CD8-positive, alpha-beta memory T cell (primary cell): ENCODE measurements at regions not wholly inside any gene's neighbourhood (a gene's known extent, or its start where the extent isn't known, plus 50 kb on each side); places are given as distances from the start of the nearest gene placed in this dataset.

Experiments used
- CTCF ChIA-PET: fragments of 350-600 bp; sonication (Branson Sonifier 250); formaldehyde crosslinking; loops from one replicate; lab custom pipeline; 2021; ENCODE audit warnings: antibody characterized with exemption; lab: Charles Lee
- POLR2A ChIA-PET: fragments of 350-600 bp; sonication (Branson Sonifier 250); formaldehyde crosslinking; loops from one replicate; lab custom pipeline; 2021; ENCODE audit warnings: antibody characterized with exemption; lab: Charles Lee
- DNase-seq, 5 donors: peaks; one replicate each; pipeline versions ENCODE4 v3.0.0 to v3.0.0-alpha.2; 2020 to 2022; ENCODE audit warnings: mixed read lengths in 1 of 5
- H3K27ac ChIP-seq: one replicate; pipeline ENCODE4 v1.7.0; 2013; ENCODE audit warnings: low read depth, mild to moderate bottlenecking, low read length, moderate library complexity
- H3K27me3 ChIP-seq: 2 replicates; pipeline ENCODE4 v1.7.0; 2013; ENCODE audit warnings: low read length, mild to moderate bottlenecking; ENCODE audit not compliant: insufficient read depth, poor library complexity, severe bottlenecking
- H3K36me3 ChIP-seq: 2 replicates; pipeline ENCODE4 v1.7.0; 2013; ENCODE audit warnings: mild to moderate bottlenecking, low read length, moderate library complexity; ENCODE audit not compliant: insufficient read depth
- H3K4me1 ChIP-seq: 2 replicates; pipeline ENCODE4 v1.7.0; 2013; ENCODE audit warnings: mild to moderate bottlenecking, low read length, moderate library complexity; ENCODE audit not compliant: insufficient read depth
- H3K4me3 ChIP-seq: 2 replicates; pipeline ENCODE4 v1.7.0; 2013; ENCODE audit warnings: mild to moderate bottlenecking, low read length
- H3K9me3 ChIP-seq: 2 replicates; pipeline ENCODE4 v1.7.0; 2013; ENCODE audit warnings: mild to moderate bottlenecking, low read length
- H3K27ac Mint-ChIP-seq, 8 donors: one replicate each; pipeline ENCODE4 v1.8.0; 2020 to 2021; ENCODE audit warnings: mixed read lengths in 8 of 8, mild to moderate bottlenecking in 6 of 8, inconsistent platforms in 3 of 8, moderate library complexity in 3 of 8
- H3K27me3 Mint-ChIP-seq, 2 donors: one replicate each; pipeline ENCODE4 v1.8.0; 2020 to 2021; ENCODE audit warnings: mixed read lengths in 2 of 2, mild to moderate bottlenecking in 1 of 2, moderate library complexity in 1 of 2
- H3K36me3 Mint-ChIP-seq, 3 donors: one replicate each; pipeline ENCODE4 v1.8.0; 2020 to 2021; ENCODE audit warnings: mixed read lengths in 3 of 3, inconsistent platforms in 1 of 3, mild to moderate bottlenecking in 1 of 3
- H3K4me1 Mint-ChIP-seq, 3 donors: one replicate each; pipeline ENCODE4 v1.8.0; 2020 to 2021; ENCODE audit warnings: mixed read lengths in 3 of 3, inconsistent platforms in 1 of 3, mild to moderate bottlenecking in 1 of 3
- H3K4me3 Mint-ChIP-seq, 7 donors: one replicate each; pipeline ENCODE4 v1.8.0; 2020 to 2021; ENCODE audit warnings: mixed read lengths in 7 of 7, mild to moderate bottlenecking in 6 of 7, moderate library complexity in 4 of 7, inconsistent platforms in 2 of 7
- H3K9me3 Mint-ChIP-seq, 5 donors: one replicate each; pipeline ENCODE4 v1.8.0; 2020 to 2022; ENCODE audit warnings: mixed read lengths in 5 of 5, mild to moderate bottlenecking in 3 of 5, moderate library complexity in 2 of 5, inconsistent platforms in 1 of 5

DNA sequence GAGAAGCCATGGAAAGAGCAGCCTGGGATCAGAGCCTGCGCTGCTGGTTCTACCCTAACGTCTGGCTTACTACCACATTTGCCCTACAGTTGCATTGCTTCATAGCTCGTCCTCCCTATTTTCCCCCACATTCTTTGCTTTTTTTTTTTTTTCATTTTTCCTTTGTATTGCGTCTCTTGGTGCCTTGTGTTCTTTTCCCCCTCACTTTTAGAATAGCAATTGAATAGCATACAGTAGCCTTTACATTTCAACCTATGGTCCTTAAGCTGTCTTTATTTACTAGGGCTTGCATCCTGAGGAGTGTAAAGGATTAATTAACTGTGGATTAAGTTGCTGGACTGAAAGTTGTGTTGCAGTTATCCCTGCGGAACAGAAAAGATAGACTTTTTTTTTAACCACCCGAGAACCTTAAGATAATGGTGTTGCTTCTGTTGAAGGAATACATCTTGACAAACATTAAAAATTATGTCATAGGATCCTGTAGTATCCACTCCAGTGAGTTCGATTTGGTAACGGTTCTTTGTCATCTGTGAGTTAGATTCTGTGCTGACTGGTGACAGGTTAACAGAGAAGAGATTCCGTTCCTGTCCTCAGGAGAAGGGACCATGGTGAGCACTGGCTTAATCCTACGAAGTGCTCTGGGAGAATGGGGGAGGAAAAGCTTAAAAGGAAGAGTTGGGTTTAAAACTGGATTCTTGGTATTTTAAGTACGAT is 417.4 kb upstream of the NAALADL2 start:
- H3K4me3 Mint-ChIP-seq: peak overlapping the region in 5 of 7 donors; percentile 29 to 80 (median 57)
- peaks cover 0 to 10% (median 3%) of the 10 kb centered on the region in 5 donors for H3K9me3 Mint-ChIP-seq
- DNase-seq: no peak
- Histone ChIP-seq H3K4me1 (no peaks in the 10 kb centered on the region), H3K27me3 (no peaks in the 10 kb centered on the region), H3K27ac (no peak overlapping the region), H3K4me3 (peak overlapping the region; percentile 11), H3K36me3 (no peaks in the 10 kb centered on the region), H3K9me3 (no peaks in the 10 kb centered on the region)
- H3K36me3 Mint-ChIP-seq: peaks cover 0 to 3% (median 1%) of the 10 kb centered on the region in 3 donors
- ChIA-PET POLR2A (no interaction called here), CTCF (no interaction called here)
- H3K27me3 Mint-ChIP-seq: peaks cover 12 to 23% of the 10 kb centered on the region in 2 donors
- H3K27ac Mint-ChIP-seq: peak overlapping the region in 1 of 8 donors; percentile 5
- H3K4me1 Mint-ChIP-seq: peaks cover 5 to 13% (median 8%) of the 10 kb centered on the region in 3 donors

DNA sequence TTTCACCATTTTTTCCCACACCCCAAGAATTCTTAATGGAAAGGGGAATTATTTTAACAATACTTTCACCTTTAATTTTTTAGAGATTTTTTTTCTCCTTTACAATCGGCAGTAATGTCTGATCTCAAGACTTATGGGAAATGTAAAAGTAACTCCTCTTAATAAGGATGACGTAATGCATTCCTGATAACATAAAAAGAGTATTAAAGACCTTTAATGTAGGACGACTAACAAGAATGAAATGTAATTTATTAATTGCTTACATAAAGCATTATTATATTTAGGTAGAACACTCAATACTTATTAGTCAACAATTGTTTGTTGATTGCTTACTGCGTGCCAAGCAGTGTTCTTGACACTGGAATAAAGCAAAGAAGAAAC is 416.8 kb upstream of the NAALADL2 start:
- no peak overlapping the region for H3K4me3 Mint-ChIP-seq
- DNase-seq: no peak
- Histone ChIP-seq H3K4me1 (no peaks in the 10 kb centered on the region), H3K36me3 (no peaks in the 10 kb centered on the region), H3K9me3 (no peaks in the 10 kb centered on the region), H3K27ac (no peak overlapping the region), H3K4me3 (no peak overlapping the region), H3K27me3 (no peaks in the 10 kb centered on the region)
- ChIA-PET CTCF (no interaction called here), POLR2A (no interaction called here)
- peaks cover 12 to 23% of the 10 kb centered on the region in 2 donors for H3K27me3 Mint-ChIP-seq
- no peak overlapping the region for H3K27ac Mint-ChIP-seq
- H3K36me3 Mint-ChIP-seq: peaks cover 0 to 3% (median 1%) of the 10 kb centered on the region in 3 donors
- H3K9me3 Mint-ChIP-seq: peaks cover 0 to 10% (median 3%) of the 10 kb centered on the region in 5 donors
- peaks cover 5 to 13% (median 8%) of the 10 kb centered on the region in 3 donors for H3K4me1 Mint-ChIP-seq

DNA sequence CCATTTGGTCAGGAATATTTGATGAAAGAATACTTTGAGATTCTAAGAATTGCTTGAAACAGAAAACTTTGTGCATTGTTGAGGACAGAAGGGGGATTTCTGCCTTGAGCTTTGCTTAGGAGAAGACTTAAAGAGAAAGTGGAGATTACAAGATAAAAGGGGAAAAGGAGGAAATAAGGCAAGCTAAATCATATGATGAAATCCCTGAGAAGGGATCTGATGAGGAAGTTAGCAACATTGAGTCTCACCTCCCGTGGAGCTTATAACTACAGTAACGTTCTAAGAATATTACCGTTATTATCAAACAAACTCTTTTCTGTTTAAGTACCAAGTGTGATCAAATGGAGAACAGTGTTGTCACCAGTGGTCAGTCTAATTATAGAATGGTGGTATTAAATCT is 414.7 kb upstream of the NAALADL2 start:
- H3K4me3 Mint-ChIP-seq: no peak overlapping the region
- ChIA-PET POLR2A (no interaction called here), CTCF (no interaction called here)
- Histone ChIP-seq H3K4me3 (no peak overlapping the region), H3K4me1 (no peaks in the 10 kb centered on the region), H3K9me3 (no peaks in the 10 kb centered on the region), H3K27me3 (no peaks in the 10 kb centered on the region), H3K27ac (no peak overlapping the region), H3K36me3 (no peaks in the 10 kb centered on the region)
- H3K27me3 Mint-ChIP-seq: peaks cover 12 to 20% of the 10 kb centered on the region in 2 donors
- H3K9me3 Mint-ChIP-seq: peaks cover 3 to 13% (median 9%) of the 10 kb centered on the region in 5 donors
- peaks cover 5 to 13% (median 8%) of the 10 kb centered on the region in 3 donors for H3K4me1 Mint-ChIP-seq
- H3K27ac Mint-ChIP-seq: no peak overlapping the region
- DNase-seq: no peak
- peaks cover 0 to 3% (median 1%) of the 10 kb centered on the region in 3 donors for H3K36me3 Mint-ChIP-seq

DNA sequence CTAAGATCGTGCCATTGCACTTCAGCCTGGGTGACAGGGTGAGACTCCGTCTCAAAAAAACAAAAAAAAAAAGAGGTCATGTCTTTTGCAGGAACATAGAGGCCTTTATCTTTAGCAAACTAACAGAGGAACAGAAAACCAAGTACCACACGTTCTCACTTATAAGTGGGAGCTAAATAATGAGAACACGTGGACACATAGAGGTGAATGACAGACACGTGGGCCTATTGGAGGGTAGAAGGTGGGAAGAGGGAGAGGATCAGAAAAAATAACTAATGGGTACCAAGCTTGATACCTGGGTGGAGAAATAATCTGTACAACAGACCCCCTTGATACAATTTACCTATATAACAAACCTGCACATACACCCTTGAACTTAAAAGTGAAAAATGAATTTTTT is 401.4 kb upstream of the NAALADL2 start:
- ChIA-PET CTCF (no interaction called here), POLR2A (no interaction called here)
- Histone ChIP-seq H3K4me3 (no peak overlapping the region), H3K36me3 (no peaks in the 10 kb centered on the region), H3K9me3 (no peaks in the 10 kb centered on the region), H3K27ac (no peak overlapping the region), H3K4me1 (no peaks in the 10 kb centered on the region), H3K27me3 (no peaks in the 10 kb centered on the region)
- H3K4me3 Mint-ChIP-seq: no peak overlapping the region
- no peak overlapping the region for H3K27ac Mint-ChIP-seq
- H3K36me3 Mint-ChIP-seq: no peaks in the 10 kb centered on the region
- H3K4me1 Mint-ChIP-seq: no peaks in the 10 kb centered on the region
- no peaks in the 10 kb centered on the region for H3K27me3 Mint-ChIP-seq
- no peak for DNase-seq
- H3K9me3 Mint-ChIP-seq: peaks cover 0 to 24% (median 5%) of the 10 kb centered on the region in 5 donors

DNA sequence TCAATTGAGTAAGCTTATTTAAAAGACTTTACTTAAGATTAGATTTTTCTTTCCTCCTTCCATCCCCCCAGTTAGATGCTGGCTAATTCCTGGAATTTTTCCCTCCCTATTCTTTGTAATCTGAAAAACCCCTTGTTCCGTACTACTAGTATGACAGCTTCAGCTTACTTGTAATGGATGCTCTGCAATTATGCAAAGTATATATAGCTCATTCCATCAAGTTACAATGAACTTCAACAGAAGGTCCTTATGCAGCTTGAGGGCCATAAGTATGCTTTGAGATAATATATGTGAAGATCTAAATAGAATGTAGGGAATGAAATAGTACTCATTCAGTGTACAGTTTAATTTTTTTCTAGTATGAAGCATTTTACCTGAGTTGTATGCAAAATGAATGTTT is 398.3 kb upstream of the NAALADL2 start:
- no peaks in the 10 kb centered on the region for H3K27me3 Mint-ChIP-seq
- H3K4me3 Mint-ChIP-seq: no peak overlapping the region
- Histone ChIP-seq H3K27ac (no peak overlapping the region), H3K4me1 (no peaks in the 10 kb centered on the region), H3K36me3 (no peaks in the 10 kb centered on the region), H3K4me3 (no peak overlapping the region), H3K27me3 (no peaks in the 10 kb centered on the region), H3K9me3 (no peaks in the 10 kb centered on the region)
- ChIA-PET CTCF (no interaction called here), POLR2A (no interaction called here)
- DNase-seq: no peak
- no peaks in the 10 kb centered on the region for H3K36me3 Mint-ChIP-seq
- peaks cover 0 to 17% (median 0%) of the 10 kb centered on the region in 5 donors for H3K9me3 Mint-ChIP-seq
- H3K4me1 Mint-ChIP-seq: no peaks in the 10 kb centered on the region
- H3K27ac Mint-ChIP-seq: no peak overlapping the region

DNA sequence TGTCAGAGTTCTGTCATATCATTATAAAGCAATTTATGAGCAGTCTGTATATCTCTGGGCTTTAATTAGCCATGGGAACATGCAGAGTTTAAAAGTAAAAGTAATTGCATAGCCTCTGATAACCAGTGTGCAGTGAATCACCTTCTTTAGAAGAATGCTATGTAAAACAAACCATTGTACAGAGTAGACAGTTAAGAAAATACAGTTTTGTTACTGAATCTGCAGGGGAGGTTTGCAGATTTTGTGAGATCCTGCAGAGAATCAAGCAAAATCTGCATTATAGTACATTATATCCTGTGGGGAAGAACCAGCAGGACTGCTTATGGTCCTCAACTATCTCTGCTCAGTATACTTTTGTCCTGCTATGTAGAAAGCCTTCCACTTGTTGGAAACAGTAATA is 396.2 kb upstream of the NAALADL2 start:
- Mint-ChIP-seq H3K27ac (no peak overlapping the region), H3K9me3 (peaks cover 0 to 14% (median 2%) of the 10 kb centered on the region in 5 donors), H3K36me3 (no peaks in the 10 kb centered on the region), H3K4me3 (no peak overlapping the region), H3K27me3 (no peaks in the 10 kb centered on the region), H3K4me1 (no peaks in the 10 kb centered on the region)
- POLR2A ChIA-PET: no interaction called here
- Histone ChIP-seq H3K4me1 (no peaks in the 10 kb centered on the region), H3K27me3 (no peaks in the 10 kb centered on the region), H3K4me3 (no peak overlapping the region), H3K36me3 (no peaks in the 10 kb centered on the region), H3K9me3 (no peaks in the 10 kb centered on the region), H3K27ac (no peak overlapping the region)
- no peak for DNase-seq
- CTCF ChIA-PET: no interaction called here

DNA sequence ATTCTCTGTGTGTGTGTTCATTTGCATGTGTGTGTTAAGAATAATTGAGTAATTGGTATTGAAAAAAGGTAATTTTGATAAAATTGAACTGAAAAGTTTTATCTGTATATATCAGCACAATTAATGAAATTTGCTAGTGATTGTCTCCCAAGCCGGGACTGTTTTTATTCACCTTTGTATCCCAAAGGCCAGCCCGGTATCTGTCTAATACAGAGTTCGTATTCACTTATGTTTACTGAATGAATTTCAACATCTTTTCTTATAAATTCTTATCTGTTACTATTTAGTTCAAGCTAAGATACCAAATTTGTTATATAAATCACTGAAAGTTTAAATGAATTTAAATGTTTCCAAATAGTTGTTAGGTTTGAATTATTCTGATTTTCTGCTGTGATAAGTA is 394.0 kb upstream of the NAALADL2 start:
- no peak overlapping the region for H3K4me3 Mint-ChIP-seq
- CTCF ChIA-PET: no interaction called here
- Histone ChIP-seq H3K9me3 (no peaks in the 10 kb centered on the region), H3K4me1 (no peaks in the 10 kb centered on the region), H3K4me3 (no peak overlapping the region), H3K27me3 (no peaks in the 10 kb centered on the region), H3K36me3 (no peaks in the 10 kb centered on the region), H3K27ac (no peak overlapping the region)
- no peak overlapping the region for H3K27ac Mint-ChIP-seq
- no peaks in the 10 kb centered on the region for H3K27me3 Mint-ChIP-seq
- DNase-seq: no peak
- H3K9me3 Mint-ChIP-seq: peaks cover 2 to 14% (median 3%) of the 10 kb centered on the region in 5 donors
- POLR2A ChIA-PET: no interaction called here
- no peaks in the 10 kb centered on the region for H3K4me1 Mint-ChIP-seq
- no peaks in the 10 kb centered on the region for H3K36me3 Mint-ChIP-seq

DNA sequence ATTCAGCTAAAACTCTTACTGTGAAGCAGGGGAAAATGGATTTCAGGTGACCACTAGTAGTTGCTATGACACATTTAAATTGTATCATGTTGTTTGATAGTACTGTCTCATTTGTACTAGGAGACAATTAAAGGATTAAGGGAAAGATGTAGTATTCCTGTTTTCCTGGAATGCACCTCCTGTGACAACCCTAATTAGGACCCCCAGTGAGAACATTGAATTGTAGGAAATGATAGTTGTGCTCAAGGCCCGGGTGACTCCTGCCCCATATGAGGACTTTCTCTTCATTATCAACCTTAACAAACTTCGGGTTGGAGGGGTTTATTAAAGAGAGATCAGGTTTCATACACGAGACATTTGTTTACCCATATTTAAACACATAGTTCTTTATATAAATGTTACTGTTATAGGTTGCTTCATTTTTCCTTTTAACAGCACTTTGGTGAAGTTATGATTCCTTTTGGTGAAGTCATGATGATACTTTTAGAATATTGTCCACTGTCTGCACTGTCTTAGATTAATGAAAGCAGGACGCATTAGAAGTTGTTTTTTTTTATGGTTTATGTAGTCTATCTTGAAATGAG is 392.6 kb upstream of the NAALADL2 start:
- H3K27ac ChIP-seq: no peak overlapping the region
- CTCF ChIA-PET: no interaction called here
- H3K27ac Mint-ChIP-seq: no peak overlapping the region
- H3K9me3 ChIP-seq: no peaks in the 10 kb centered on the region
- POLR2A ChIA-PET: no interaction called here
- H3K9me3 Mint-ChIP-seq: peaks cover 2 to 17% (median 3%) of the 10 kb centered on the region in 5 donors
- no peaks in the 10 kb centered on the region for H3K4me1 ChIP-seq
- no peaks in the 10 kb centered on the region for H3K27me3 ChIP-seq
- H3K4me3 Mint-ChIP-seq: no peak overlapping the region
- H3K4me3 ChIP-seq: no peak overlapping the region
- H3K4me1 Mint-ChIP-seq: no peaks in the 10 kb centered on the region
- no peaks in the 10 kb centered on the region for H3K36me3 ChIP-seq
- no peaks in the 10 kb centered on the region for H3K36me3 Mint-ChIP-seq
- no peak for DNase-seq
- no peaks in the 10 kb centered on the region for H3K27me3 Mint-ChIP-seq
